HG03460 (cell line): ENCODE measurements at regions not wholly inside any gene's neighbourhood (a gene's known extent, or its start where the extent isn't known, plus 50 kb on each side); places are given as distances from the start of the nearest gene placed in this dataset.

ENCODE experiments used
- ATAC-seq: cut with Tn5 transposase; IDR thresholded peaks from one replicate; pipeline ENCODE4 v1.9.1; 2021; ENCODE audit not compliant: unreplicated experiment

DNA sequence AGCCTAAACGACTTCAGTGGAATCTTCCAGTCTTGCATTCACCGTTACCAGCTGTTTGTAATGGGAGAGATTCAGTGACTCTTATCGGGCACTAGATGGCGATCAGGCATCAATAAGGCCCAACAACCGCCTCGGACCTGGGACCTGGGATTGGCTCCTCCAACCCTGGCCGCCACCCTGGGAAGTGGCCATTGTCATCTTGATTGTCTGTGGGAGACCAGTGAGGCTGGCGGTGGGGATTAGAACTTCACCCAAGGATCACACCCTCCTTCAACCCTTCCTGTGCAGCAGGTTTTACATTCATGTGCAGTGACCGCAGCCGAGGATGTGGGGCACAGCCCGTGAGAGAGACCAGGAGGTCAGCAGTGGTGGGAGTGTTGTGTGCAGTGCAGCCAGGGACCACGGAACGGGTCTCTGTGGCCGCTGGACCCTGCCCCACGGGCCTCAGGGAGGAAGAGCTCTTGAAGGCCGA is 85.3 kb downstream of the SPP2 start:
- peak; percentile 82 for ATAC-seq

DNA sequence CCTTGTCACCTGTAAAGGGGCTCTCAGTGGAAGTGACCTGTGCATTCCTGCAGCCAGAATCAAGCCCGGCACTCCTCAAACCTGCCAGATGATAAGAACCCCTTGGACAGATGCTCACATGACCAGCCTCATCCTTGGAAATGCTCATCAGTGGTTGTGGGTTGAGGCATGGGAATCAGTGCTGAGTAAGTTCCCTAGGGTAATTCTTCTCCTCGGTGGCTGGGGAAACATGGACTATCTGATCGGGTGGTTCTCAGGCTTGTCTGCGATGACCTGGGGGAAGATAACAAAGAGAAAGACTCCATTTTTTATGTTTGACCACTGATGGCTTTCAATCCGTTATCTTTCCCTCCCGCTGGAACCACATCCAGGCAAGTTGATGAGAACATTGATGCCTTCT is 84.0 kb downstream of the SPP2 start:
- ATAC-seq: no peak

DNA sequence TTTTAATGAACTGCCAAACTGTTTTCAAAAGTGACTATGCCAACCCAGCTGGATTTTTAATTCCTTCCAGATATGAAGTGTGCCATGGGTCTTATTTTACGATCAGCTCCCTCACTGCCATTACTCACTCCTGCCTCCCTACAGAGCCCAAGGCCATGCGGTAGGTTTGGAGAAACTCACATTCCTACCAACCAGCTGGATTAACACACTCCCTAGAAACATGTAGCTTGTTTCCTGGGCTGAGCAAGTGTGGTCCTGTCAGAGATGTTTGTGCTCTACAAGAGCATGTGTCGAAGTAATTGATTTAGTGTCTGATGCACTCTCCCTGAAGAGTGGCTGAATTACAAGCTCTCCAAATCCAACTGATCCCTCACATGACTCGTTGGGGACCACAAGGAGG is 82.5 kb downstream of the SPP2 start:
- no peak for ATAC-seq

DNA sequence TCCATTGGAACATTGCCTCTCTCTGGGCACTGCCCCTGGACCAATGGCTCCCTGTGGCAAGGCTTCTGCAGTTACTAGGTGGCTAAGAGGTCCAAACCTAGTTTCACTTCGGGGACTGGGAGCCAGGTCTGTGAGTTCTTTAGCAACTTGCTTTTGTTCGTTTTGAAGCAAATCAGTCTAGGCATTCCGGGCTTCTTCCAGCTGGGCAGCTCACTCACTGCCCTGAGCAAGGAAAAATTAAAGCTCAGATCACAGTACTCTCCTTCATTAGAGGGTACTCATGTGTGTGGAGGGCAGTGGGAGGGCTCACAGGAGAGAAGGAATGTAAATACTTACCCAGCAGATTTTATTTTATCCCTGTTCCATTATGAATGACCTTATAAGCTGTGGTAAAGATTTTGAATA is 80.3 kb downstream of the SPP2 start:
- ATAC-seq: no peak

GRCh38 chr2:234128606-234129005 is 78.1 kb downstream of the SPP2 start:
- ATAC-seq: no peak
